D721Med (cell line): ENCODE measurements at regions not wholly inside any gene's neighbourhood (a gene's known extent, or its start where the extent isn't known, plus 50 kb on each side); places are given as distances from the start of the nearest gene placed in this dataset.

Experiments
- DNase-seq: peaks from one replicate; pipeline ENCODE4 v3.0.0; 2011; ENCODE audit warnings: low spot score; ENCODE audit not compliant: insufficient read length
- FAIRE-seq: peaks from 2 replicates; lab custom pipeline; 2011; peaks lifted over from hg19 to GRCh38; lab: Jason Lieb, UNC
- TF ChIP-seq, protein P1 (sequence below): IDR thresholded peaks from 2 replicates; pipeline ENCODE4 v1.5.1; 2012; ENCODE audit warnings: mild to moderate bottlenecking, control low read depth; ENCODE audit not compliant: insufficient read depth; ENCODE audit errors: missing control alignments

DNA sequence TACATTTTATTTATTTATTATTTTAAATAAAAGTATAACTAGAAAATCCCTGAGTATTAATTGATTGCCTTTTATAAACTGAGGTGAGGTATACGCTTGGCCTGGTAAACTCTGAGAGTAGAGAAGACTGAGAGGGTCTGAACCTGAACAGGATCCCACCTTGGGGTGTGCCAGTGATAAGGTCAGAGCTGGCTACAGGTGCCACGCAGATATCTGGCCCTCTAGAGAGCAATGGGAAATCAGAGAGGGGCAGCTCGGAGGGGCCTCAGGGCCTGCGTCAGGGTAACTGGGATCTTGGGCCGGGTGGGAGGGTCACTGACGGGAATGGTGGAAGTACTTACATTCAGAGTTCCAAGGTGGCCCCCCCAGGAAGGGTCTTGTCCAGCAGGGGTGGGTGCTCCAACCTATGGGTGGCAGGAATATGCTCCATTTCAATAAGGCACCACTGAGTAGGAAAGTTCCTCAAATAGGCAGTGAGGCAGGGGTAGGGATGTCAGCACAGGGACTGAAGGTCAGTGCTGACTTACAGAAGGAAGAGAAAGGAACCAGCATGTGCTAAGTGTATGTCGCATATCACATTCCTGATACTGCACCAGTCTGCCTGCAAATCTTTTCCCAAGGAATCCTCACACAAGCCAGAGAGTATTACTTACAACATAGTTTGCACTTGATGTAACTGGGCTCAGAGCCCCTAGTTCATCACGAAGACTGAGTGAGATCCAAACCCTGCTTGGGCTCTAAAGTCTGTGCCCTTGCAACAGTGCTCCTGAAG is 706.0 kb upstream of the RAB6C start:
- FAIRE-seq, result no peak
- DNase-seq, result no peak
- TF ChIP-seq, protein P1, sequence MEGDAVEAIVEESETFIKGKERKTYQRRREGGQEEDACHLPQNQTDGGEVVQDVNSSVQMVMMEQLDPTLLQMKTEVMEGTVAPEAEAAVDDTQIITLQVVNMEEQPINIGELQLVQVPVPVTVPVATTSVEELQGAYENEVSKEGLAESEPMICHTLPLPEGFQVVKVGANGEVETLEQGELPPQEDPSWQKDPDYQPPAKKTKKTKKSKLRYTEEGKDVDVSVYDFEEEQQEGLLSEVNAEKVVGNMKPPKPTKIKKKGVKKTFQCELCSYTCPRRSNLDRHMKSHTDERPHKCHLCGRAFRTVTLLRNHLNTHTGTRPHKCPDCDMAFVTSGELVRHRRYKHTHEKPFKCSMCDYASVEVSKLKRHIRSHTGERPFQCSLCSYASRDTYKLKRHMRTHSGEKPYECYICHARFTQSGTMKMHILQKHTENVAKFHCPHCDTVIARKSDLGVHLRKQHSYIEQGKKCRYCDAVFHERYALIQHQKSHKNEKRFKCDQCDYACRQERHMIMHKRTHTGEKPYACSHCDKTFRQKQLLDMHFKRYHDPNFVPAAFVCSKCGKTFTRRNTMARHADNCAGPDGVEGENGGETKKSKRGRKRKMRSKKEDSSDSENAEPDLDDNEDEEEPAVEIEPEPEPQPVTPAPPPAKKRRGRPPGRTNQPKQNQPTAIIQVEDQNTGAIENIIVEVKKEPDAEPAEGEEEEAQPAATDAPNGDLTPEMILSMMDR, result no peak

DNA sequence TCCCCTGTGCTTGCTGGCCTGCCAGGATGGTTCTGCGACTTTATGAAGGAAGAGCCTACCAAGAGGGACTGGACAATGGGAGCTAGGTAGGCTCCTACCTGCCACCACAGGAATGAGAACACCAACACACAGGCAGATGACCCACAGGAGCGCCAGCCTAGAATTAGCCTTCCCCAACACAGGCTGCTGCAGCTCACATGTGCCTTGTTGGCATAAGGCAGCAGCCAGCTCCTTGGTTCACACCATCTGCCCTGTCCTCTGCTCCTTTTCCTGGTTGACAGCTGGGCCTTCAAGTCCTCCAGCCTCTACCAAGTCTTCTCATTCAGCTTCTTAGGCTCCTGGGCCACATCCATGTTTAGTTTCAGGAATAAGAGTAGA is 705.4 kb upstream of the RAB6C start:
- TF ChIP-seq, protein P1, result no peak
- FAIRE-seq (no peak), DNase-seq (no peak)

DNA sequence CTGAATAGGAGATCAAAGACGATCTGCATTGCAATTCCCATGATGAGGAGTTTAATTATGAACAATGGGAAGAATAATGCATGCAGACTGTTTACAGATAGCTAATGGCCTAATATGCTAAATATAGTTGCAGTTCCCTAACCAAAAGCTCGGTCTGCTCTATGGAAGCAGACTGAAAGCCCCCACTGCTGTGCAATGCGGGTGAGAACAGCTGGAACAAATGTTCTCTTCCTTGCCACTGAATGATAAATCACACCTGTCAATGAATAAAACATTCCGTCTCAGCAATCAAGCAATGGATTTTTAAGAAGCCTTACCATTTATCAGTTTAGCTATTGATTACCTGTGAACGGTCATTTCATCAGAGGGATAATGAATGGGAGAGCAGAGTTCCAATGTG is 704.5 kb upstream of the RAB6C start:
- TF ChIP-seq, protein P1, result no peak
- no peak for DNase-seq
- FAIRE-seq, result no peak

DNA sequence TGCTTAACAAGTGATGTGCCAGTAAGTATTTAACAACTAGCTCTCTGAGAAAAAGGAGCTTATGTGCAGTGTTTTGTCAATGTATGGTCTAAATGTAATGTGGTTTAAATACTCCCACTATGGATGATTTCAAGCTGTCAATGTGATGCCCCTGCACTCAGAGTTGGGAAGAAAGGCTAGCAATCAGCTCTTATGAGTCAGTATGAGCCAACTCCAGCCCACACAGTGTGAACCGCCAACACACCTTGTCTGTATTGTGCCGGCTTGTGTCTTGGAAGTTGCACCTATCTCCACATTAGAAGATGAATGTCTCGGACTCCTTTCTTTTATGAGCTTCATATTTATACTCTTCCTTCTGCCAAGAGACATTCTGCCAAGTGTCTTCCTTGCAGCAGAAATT is 703.8 kb upstream of the RAB6C start:
- no peak for FAIRE-seq

DNA sequence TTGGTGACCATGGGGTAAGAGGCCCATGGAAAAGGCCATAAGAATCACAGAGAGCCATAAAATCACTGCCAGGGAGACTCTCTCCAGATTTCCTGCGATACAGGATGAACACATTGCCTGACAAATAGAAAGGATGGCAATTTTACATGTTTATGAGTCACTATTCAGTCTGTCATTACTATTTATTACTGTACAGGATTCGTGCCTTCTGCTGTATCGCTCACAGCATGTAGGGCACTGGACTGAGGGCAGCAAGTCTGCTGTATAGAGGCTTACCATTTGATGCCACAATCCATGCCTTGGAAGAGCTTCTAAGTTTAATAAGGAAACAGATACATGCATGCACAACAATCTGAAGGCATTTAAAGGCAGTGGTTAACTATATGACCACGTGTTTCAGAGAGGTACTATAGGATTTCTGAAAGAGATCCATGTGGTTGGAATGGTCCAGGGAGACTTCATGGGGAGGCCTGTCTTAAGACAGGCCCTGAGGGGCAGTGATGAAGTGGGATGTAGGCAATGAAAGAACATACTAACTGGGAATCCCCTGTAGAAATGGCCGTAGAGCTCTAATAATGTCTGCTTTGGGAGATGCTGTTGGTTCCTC is 702.4 kb upstream of the RAB6C start:
- DNase-seq, result no peak
- TF ChIP-seq, protein P1, result no peak
- no peak for FAIRE-seq

More for the DNA sequence above, 703.8 kb upstream of the RAB6C start:
- TF ChIP-seq, protein P1, result no peak
- DNase-seq, result no peak

- DNase-seq, result no peak
- no peak for FAIRE-seq
- TF ChIP-seq, protein P1, result no peak
These were observed 701.9 kb upstream of the RAB6C start for GRCh38 chr2:129277585-129277981.
